ENCODE measurements at regions not wholly inside any gene's neighbourhood (a gene's known extent, or its start where the extent isn't known, plus 50 kb on each side); places are given as distances from the start of the nearest gene placed in this dataset.

DNA sequence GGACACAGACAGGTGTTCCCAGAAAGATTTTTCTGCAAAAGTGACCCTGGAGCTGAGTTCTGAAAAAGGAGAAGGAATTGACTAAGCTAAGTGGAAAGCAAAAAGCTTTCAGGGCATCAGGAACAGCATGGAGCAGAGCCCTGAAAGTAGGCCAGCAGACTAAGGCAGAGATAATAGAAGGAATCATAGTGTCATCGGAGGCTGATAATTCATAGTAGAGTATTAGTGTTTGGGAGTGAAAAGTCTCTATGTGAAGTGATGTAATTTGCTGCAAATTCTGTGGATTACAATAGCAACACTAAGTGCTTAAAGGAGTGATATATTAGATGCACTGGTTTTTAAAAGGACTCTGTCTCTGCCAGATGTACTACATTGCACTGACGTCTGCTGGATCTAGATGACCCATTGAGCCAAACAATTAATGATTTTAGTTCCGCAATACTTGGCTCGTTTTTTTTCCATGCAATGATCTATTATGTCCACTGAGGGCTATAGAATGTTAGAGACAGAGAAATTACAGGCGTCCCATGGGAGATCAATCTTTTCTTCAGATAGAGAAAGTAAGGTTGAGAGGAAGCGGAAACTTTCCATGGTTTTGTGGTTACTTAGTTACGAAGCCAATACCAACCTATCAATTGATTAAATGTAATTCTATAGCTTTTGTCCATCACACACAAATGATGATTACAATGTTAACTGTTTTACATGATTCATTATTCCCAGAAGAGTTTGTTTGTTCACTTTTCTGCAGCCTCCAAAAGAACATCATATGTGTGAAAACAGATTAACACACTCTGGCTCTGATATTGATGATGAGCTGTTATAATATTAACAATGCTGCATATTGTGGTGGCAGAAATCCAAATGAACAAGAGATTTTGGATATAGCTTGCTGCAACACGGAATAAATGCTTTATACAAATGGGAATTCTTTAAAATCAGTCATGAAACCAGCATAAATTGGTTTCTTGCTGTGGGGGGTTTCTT lies 143.7 kb downstream of the MC4R start:
- TF ChIP-seq, protein P1, sequence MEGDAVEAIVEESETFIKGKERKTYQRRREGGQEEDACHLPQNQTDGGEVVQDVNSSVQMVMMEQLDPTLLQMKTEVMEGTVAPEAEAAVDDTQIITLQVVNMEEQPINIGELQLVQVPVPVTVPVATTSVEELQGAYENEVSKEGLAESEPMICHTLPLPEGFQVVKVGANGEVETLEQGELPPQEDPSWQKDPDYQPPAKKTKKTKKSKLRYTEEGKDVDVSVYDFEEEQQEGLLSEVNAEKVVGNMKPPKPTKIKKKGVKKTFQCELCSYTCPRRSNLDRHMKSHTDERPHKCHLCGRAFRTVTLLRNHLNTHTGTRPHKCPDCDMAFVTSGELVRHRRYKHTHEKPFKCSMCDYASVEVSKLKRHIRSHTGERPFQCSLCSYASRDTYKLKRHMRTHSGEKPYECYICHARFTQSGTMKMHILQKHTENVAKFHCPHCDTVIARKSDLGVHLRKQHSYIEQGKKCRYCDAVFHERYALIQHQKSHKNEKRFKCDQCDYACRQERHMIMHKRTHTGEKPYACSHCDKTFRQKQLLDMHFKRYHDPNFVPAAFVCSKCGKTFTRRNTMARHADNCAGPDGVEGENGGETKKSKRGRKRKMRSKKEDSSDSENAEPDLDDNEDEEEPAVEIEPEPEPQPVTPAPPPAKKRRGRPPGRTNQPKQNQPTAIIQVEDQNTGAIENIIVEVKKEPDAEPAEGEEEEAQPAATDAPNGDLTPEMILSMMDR (IDR thresholded peaks at IDR 0.05; ENCODE audit: poor library complexity) = no peak
- no peak for TF ChIP-seq EZH2 (IDR thresholded peaks at IDR 0.05; ENCODE audit: borderline replicate concordance)
